Smooth muscle cell (in vitro differentiated cells): ENCODE measurements at regions not wholly inside any gene's neighbourhood (a gene's known extent, or its start where the extent isn't known, plus 50 kb on each side); places are given as distances from the start of the nearest gene placed in this dataset.

Experiments
- DNase-seq: peaks from one replicate; lab custom pipeline; 2025; ENCODE audit not compliant: unreplicated experiment; lab: John Stamatoyannopoulos, UW
- H2AFZ ChIP-seq: fragments of 200-600 bp; sonication (generic); 2 replicates; pipeline ENCODE4 v1.6.0; 2016; ENCODE audit warnings: antibody characterized with exemption, low read depth, mild to moderate bottlenecking
- H3F3A ChIP-seq: fragments of 200-600 bp; sonication (generic); 2 replicates; pipeline ENCODE4 v1.6.0; 2017; ENCODE audit warnings: antibody characterized with exemption, low read depth
- H3K27ac ChIP-seq: fragments of 200-600 bp; sonication (generic); 2 replicates; pipeline ENCODE4 v1.5.1; 2016; ENCODE audit warnings: low read depth, mild to moderate bottlenecking
- H3K27me3 ChIP-seq: fragments of 200-600 bp; sonication (generic); 2 replicates; pipeline ENCODE4 v1.6.1; 2016; ENCODE audit warnings: low read depth, mild to moderate bottlenecking
- H3K36me3 ChIP-seq: fragments of 200-600 bp; sonication (generic); 2 replicates; pipeline ENCODE4 v1.5.1; 2016; ENCODE audit warnings: low read depth
- H3K4me1 ChIP-seq: fragments of 200-600 bp; sonication (generic); 2 replicates; pipeline ENCODE4 v1.5.1; 2016; ENCODE audit warnings: low read depth
- H3K4me2 ChIP-seq: fragments of 200-600 bp; sonication (generic); 2 replicates; pipeline ENCODE4 v1.6.0; 2016; ENCODE audit warnings: mild to moderate bottlenecking
- H3K4me3 ChIP-seq: fragments of 200-600 bp; sonication (generic); 2 replicates; pipeline ENCODE4 v1.5.1; 2016; ENCODE audit warnings: mild to moderate bottlenecking
- H3K79me2 ChIP-seq: fragments of 200-600 bp; sonication (generic); 2 replicates; pipeline ENCODE4 v1.6.0; 2016; ENCODE audit warnings: low read depth, mild to moderate bottlenecking
- H3K9ac ChIP-seq: fragments of 200-600 bp; sonication (generic); 2 replicates; pipeline ENCODE4 v1.6.0; 2016; ENCODE audit warnings: low read depth
- H3K9me3 ChIP-seq: fragments of 200-600 bp; sonication (generic); replicated peaks from 2 replicates; pipeline ENCODE4 v1.5.1; 2016; ENCODE audit warnings: low read depth
- H4K20me1 ChIP-seq: fragments of 200-600 bp; sonication (generic); 2 replicates; pipeline ENCODE4 v1.6.0; 2016; ENCODE audit warnings: low read depth
- CTCF ChIP-seq: fragments of 200-600 bp; sonication (generic); IDR thresholded peaks from 2 replicates; pipeline ENCODE4 v1.5.1; 2017; ENCODE audit warnings: borderline replicate concordance, mild to moderate bottlenecking, antibody characterized with exemption; ENCODE audit not compliant: insufficient read depth, poor library complexity, severe bottlenecking
- WGBS: methylation state at CpG from one replicate; pipeline ENCODE4 v1.1.7; 2016; ENCODE audit warnings: low lambda C conversion rate; 5-methylcytosine and 5-hydroxymethylcytosine counted together

GRCh38 chr21:39007532-39007931 is 175.7 kb downstream of the PSMG1 start:
- Histone ChIP-seq H3K4me3 (no peak overlapping the region), H3K79me2 (no peaks in the 10 kb centered on the region), H3K4me1 (peaks cover 4% of the 10 kb centered on the region), H3K9ac (no peak overlapping the region), H3K9me3 (no peaks in the 10 kb centered on the region), H3F3A (peaks cover 4% of the 10 kb centered on the region), H2AFZ (no peak overlapping the region), H3K27ac (no peak overlapping the region), H4K20me1 (no peaks in the 10 kb centered on the region), H3K27me3 (no peaks in the 10 kb centered on the region), H3K4me2 (no peak overlapping the region), H3K36me3 (no peaks in the 10 kb centered on the region)
- TF ChIP-seq CTCF: no peak
- no peak for DNase-seq
- WGBS: 72% methylated on average over 8 of the region's 8 CpGs

- H3K9me3 ChIP-seq: no peaks in the 10 kb centered on the region
- no peak overlapping the region for H3K4me3 ChIP-seq
- peaks cover 4% of the 10 kb centered on the region for H3K4me1 ChIP-seq
- H3K4me2 ChIP-seq: no peak overlapping the region
- TF ChIP-seq CTCF: no peak
- no peak overlapping the region for H3K27ac ChIP-seq
- H2AFZ ChIP-seq: no peak overlapping the region
- no peaks in the 10 kb centered on the region for H4K20me1 ChIP-seq
- no peak overlapping the region for H3K9ac ChIP-seq
- 89% methylated on average over 7 of the region's 7 CpGs for WGBS
- no peak for DNase-seq
- no peaks in the 10 kb centered on the region for H3K27me3 ChIP-seq
- H3K36me3 ChIP-seq: no peaks in the 10 kb centered on the region
- no peaks in the 10 kb centered on the region for H3K79me2 ChIP-seq
- H3F3A ChIP-seq: peaks cover 4% of the 10 kb centered on the region
Measured at GRCh38 chr21:39006571-39007311, 176.5 kb downstream of the PSMG1 start.

GRCh38 chr21:39005502-39005787 is 177.8 kb downstream of the PSMG1 start:
- H3K9ac ChIP-seq: no peak overlapping the region
- no peaks in the 10 kb centered on the region for H4K20me1 ChIP-seq
- no peak overlapping the region for H3K4me2 ChIP-seq
- no peak overlapping the region for H2AFZ ChIP-seq
- H3K9me3 ChIP-seq: no peaks in the 10 kb centered on the region
- no peaks in the 10 kb centered on the region for H3K79me2 ChIP-seq
- no peak for DNase-seq
- H3K36me3 ChIP-seq: no peaks in the 10 kb centered on the region
- no peak for TF ChIP-seq CTCF
- H3K4me3 ChIP-seq: no peak overlapping the region
- peaks cover 4% of the 10 kb centered on the region for H3K4me1 ChIP-seq
- H3F3A ChIP-seq: peaks cover 4% of the 10 kb centered on the region
- 71% methylated on average over 3 of the region's 3 CpGs for WGBS
- no peak overlapping the region for H3K27ac ChIP-seq
- no peaks in the 10 kb centered on the region for H3K27me3 ChIP-seq

GRCh38 chr21:39004634-39005501 is 178.4 kb downstream of the PSMG1 start:
- Histone ChIP-seq H3K4me3 (no peak overlapping the region), H3K79me2 (no peaks in the 10 kb centered on the region), H4K20me1 (no peaks in the 10 kb centered on the region), H3K4me1 (peaks cover 4% of the 10 kb centered on the region), H3K4me2 (no peak overlapping the region), H3K27ac (peak overlapping the region; percentile 13), H3K9ac (no peak overlapping the region), H2AFZ (no peak overlapping the region), H3F3A (peaks cover 4% of the 10 kb centered on the region), H3K9me3 (no peaks in the 10 kb centered on the region), H3K27me3 (no peaks in the 10 kb centered on the region), H3K36me3 (no peaks in the 10 kb centered on the region)
- WGBS: 46% methylated on average over 20 of the region's 23 CpGs
- no peak for DNase-seq
- TF ChIP-seq CTCF: no peak
